Heart left ventricle (tissue), 16 donors: ENCODE measurements at regions not wholly inside any gene's neighbourhood (a gene's known extent, or its start where the extent isn't known, plus 50 kb on each side); places are given as distances from the start of the nearest gene placed in this dataset.

Experiments
- ATAC-seq, 4 donors: fragments of 200-7000 bp; cut with Tn5 transposase; one replicate each; pipeline ENCODE4 v1.9.1; 2020 to 2022; ENCODE audit warnings: moderate library complexity in 4 of 4, mild to moderate bottlenecking in 3 of 4, moderate number of reproducible peaks in 1 of 4
- DNase-seq, 5 donors: peaks; one replicate each; pipeline ENCODE4 v3.0.0-alpha.2; 2020
- H3K27ac ChIP-seq, 12 donors: fragments of 200-600 bp; sonication (generic) in 4 of 12; one replicate each; pipeline versions ENCODE4 v1.5.0 to v1.8.0; 2016 to 2022; ENCODE audit warnings: mild to moderate bottlenecking in 2 of 12
- H3K27me3 ChIP-seq, 9 donors: fragments of 200-600 bp; sonication (generic) in 2 of 9; one replicate each; pipeline versions ENCODE4 v1.5.1 to v1.8.0; 2016 to 2022; ENCODE audit warnings: mild to moderate bottlenecking in 3 of 9
- H3K36me3 ChIP-seq, 9 donors: fragments of 200-600 bp; sonication (generic) in 2 of 9; one replicate each; pipeline versions ENCODE4 v1.5.0 to v1.8.0; 2018 to 2022; ENCODE audit warnings: mild to moderate bottlenecking in 2 of 9
- H3K4me1 ChIP-seq, 12 donors: fragments of 200-600 bp; sonication (generic) in 4 of 12; one replicate each; pipeline versions ENCODE4 v1.5.0 to v1.8.0; 2016 to 2022; ENCODE audit warnings: mild to moderate bottlenecking in 3 of 12
- H3K4me3 ChIP-seq, 12 donors: fragments of 200-600 bp; sonication (generic) in 4 of 12; one replicate each; pipeline versions ENCODE4 v1.5.0 to v1.8.0; 2017 to 2022; ENCODE audit warnings: mild to moderate bottlenecking in 9 of 12, moderate library complexity in 4 of 12
- H3K9me3 ChIP-seq, 12 donors: fragments of 200-600 bp; sonication (generic) in 4 of 12; one replicate each; pipeline versions ENCODE4 v1.5.0 to v1.8.0; 2016 to 2022; ENCODE audit warnings: mild to moderate bottlenecking in 1 of 12
- POLR2A ChIP-seq, 2 donors: fragments of 450-650 bp; IDR thresholded peaks; one replicate each; pipeline ENCODE4 v1.6.1; 2017; ENCODE audit warnings: antibody characterized with exemption in 2 of 2, mild to moderate bottlenecking in 2 of 2, moderate library complexity in 2 of 2
- WGBS, 4 donors: extraction: QIAGEN DNeasy Blood & Tissue Kit in 2 of 4; methylation state at CpG; one replicate each; pipeline versions ENCODE4 v1.1.5 to v1.1.7; 2013 to 2018; 5-methylcytosine and 5-hydroxymethylcytosine counted together
- intact Hi-C, 10 donors: fragments of 100-400 bp; cut with DNase I; formaldehyde crosslinking; loops; one replicate each; pipeline versions ENCODE4 v1.11.1 to v1.14.2; 2022
- TF ChIP-seq, protein P1 (sequence below), 12 donors: fragments of 200-600 bp; sonication (generic) in 4 of 12; IDR thresholded peaks; one replicate each; pipeline versions ENCODE4 v1.5.0 to v1.8.0; 2018 to 2022; ENCODE audit warnings: antibody characterized with exemption in 12 of 12, mild to moderate bottlenecking in 5 of 12
- donor health status: ischemic (EF 13 %, LVEDD 7.1; RV severe dilation, severe dysfunction).
- donor health status: healthy with polysubstance abuse.
- donor health status: DM: no; HTN: yes; CAD: no.
- donor health status: DM: no; HTN: no; CAD: no.
- donor health status: ischemic (EF 25% LVEDD 6.9; RV normal size, moderate dysfunction).
- donor health status: ischemic (EF 25% LVEDD 5.7; RV mildly dilated, moderate dysfunction).
- donor health status: healthy.
- donor health status: DM: yes; HTN: yes; CAD: no.
- donor health status: ischemic (EF 35%, LVEDD 5.7; RV mildly dilated, moderate dysfunction).
- donor health status: nonischemic (EF 11% LVEDD 7.7; RV severe dilation, severe dysfunction).
- donor health status: DM: yes; HTN: yes; CAD: no.
- donor health status: PGD.
- donor health status: ischemic (EF 29% LVEDD 5.4; RV normal size, mild dysfunction).
- donor health status: nonischemic (EF 23%, LVEDD 6.1; RV moderate dilation, normal function).

DNA sequence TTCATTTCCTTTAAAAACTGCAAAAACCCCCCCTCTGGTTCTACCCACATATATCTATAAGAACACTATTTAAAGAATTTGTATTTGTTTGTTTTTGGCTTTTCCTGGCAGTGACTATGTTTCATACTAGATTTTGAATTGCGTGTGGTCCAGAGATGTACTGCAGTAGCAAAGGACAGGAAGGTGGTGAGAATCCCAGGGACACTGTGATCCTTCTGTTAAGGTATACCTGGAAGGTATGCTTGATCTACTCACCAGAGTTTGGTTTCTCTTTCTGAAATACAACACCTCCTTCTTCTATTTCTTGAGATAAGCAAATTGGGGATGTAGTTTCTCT lies 129.6 kb upstream of the RASGEF1B start:
- ATAC-seq (peak in 3 of 4 donors; percentile 21 to 48 (median 37)), DNase-seq (no peak)
- Histone ChIP-seq H3K27ac (peak overlapping the region in 4 of 12 donors; percentile 3 to 67 (median 63)), H3K27me3 (no peaks in the 10 kb centered on the region), H3K9me3 (peaks cover 0 to 10% (median 0%) of the 10 kb centered on the region in 12 donors), H3K4me1 (peaks cover 0 to 34% (median 11%) of the 10 kb centered on the region in 12 donors), H3K4me3 (no peak overlapping the region), H3K36me3 (no peaks in the 10 kb centered on the region)
- intact Hi-C loops: loop anchor here in 2 of 10 donors (5.0 to 10.0 kb wide), 2 partner anchors 127 to 129 kb away; partner anchors contain the start of gene RASGEF1B (in 2 of the 2)
- 42 to 71% (median 56%) methylated on average over 1 of the region's 1 CpG for WGBS, 4 donors
- no peak for TF ChIP-seq POLR2A (IDR thresholded peaks at IDR 0.05)
- TF ChIP-seq, protein P1, sequence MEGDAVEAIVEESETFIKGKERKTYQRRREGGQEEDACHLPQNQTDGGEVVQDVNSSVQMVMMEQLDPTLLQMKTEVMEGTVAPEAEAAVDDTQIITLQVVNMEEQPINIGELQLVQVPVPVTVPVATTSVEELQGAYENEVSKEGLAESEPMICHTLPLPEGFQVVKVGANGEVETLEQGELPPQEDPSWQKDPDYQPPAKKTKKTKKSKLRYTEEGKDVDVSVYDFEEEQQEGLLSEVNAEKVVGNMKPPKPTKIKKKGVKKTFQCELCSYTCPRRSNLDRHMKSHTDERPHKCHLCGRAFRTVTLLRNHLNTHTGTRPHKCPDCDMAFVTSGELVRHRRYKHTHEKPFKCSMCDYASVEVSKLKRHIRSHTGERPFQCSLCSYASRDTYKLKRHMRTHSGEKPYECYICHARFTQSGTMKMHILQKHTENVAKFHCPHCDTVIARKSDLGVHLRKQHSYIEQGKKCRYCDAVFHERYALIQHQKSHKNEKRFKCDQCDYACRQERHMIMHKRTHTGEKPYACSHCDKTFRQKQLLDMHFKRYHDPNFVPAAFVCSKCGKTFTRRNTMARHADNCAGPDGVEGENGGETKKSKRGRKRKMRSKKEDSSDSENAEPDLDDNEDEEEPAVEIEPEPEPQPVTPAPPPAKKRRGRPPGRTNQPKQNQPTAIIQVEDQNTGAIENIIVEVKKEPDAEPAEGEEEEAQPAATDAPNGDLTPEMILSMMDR (IDR thresholded peaks at IDR 0.05): no peak

DNA sequence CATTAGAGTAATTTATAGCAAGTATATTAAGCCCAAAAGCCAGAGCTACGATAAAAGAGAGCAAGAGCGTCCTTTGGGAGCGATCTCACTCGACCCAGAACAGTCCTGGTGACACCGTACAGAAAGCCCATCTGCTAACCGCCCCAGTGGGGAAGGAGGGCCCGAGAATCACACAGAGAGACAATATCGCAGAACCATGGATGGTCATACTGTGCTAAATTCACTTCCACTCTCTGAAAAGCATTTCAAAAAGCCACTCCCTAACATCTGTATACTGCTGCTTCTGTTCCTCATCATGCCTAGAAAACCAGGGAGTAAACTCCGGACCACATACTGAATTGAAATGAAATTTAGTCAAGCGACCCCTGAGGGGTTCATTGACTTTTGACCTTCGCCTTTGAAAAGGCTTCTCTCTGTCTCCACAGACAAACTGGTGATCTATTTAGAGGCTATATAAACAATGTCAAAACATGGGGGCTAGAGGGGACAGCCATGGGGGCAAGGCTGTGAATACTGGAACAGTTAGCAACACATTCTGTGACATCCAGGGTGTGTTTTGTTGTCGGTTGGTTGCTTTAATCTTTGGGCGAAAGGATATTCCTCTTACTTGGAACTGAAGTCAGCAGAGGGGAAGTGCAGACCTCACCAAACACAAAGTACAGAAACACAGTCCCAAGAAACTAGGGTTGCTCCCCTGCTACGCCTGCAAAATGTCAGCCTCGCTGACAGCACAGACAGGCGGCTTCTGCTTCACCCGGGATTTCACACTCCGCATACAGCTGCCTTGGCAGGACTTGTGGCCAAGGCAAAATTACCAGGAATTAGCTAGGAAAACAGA lies 129.0 kb upstream of the RASGEF1B start:
- TF ChIP-seq POLR2A (IDR thresholded peaks at IDR 0.05): no peak
- TF ChIP-seq, protein P1 (IDR thresholded peaks at IDR 0.05): no peak
- peaks cover 0 to 10% (median 0%) of the 10 kb centered on the region in 12 donors for H3K9me3 ChIP-seq
- no peaks in the 10 kb centered on the region for H3K36me3 ChIP-seq
- intact Hi-C loops: loop anchor here in 2 of 10 donors (5.0 to 10.0 kb wide), 2 partner anchors 126 to 128 kb away; partner anchors contain the start of gene RASGEF1B (in 2 of the 2)
- DNase-seq (peak; percentile 66 to 84 (median 77)), ATAC-seq (peak; percentile 95 to 97 (median 96))
- H3K27me3 ChIP-seq: no peaks in the 10 kb centered on the region
- peak overlapping the region in 9 of 12 donors; percentile 3 to 74 (median 62) for H3K27ac ChIP-seq
- peaks cover 0 to 37% (median 14%) of the 10 kb centered on the region in 12 donors for H3K4me1 ChIP-seq
- peak overlapping the region in 2 of 12 donors; percentile 23 to 28 for H3K4me3 ChIP-seq
- WGBS, 4 donors: 55 to 65% (median 61%) methylated on average over 18 of the region's 18 CpGs

DNA sequence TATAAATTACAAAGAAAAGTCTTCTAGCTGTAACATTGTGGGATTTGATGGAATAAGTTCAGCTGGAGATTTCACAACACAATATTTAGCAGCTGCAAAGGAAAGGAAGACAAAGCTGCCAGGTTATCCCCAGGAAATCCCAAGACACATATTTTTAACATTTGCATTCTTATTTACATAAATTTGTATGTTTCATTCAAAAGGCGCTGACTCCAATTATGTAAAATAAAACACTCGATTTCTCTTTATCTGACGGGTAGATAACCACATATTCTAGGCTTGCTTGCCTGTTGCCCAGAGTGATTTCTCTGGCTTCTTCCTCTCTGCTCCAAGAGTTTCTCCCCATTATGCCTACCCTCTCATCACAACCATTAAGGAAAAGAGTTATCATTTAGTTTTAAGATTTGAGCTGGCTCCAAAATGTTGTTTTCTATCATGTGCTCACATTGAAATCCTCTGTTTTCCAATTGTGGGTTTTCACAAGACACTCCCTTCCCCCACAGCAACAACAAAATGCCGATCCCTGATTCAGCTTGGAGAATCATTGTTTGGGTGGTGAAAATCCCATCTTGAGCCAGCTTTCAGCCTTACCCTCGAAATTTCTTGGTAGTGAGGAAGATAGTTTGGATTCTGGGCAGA lies 128.2 kb upstream of the RASGEF1B start:
- DNase-seq (no peak), ATAC-seq (no peak)
- Histone ChIP-seq H3K9me3 (peaks cover 0 to 10% (median 0%) of the 10 kb centered on the region in 12 donors), H3K4me3 (peak overlapping the region in 1 of 12 donors; percentile 28), H3K27ac (peak overlapping the region in 6 of 12 donors; percentile 11 to 74 (median 63)), H3K27me3 (no peaks in the 10 kb centered on the region), H3K4me1 (peaks cover 0 to 46% (median 18%) of the 10 kb centered on the region in 12 donors), H3K36me3 (no peaks in the 10 kb centered on the region)
- 48 to 75% (median 58%) methylated on average over 5 of the region's 5 CpGs for WGBS, 4 donors
- TF ChIP-seq, protein P1 (IDR thresholded peaks at IDR 0.05): no peak
- no peak for TF ChIP-seq POLR2A (IDR thresholded peaks at IDR 0.05)
- intact Hi-C loops: loop anchor here in 3 of 10 donors (2.0 to 10.0 kb wide), 4 partner anchors 33 to 128 kb away; partner anchors contain the start of gene RASGEF1B (in 2 of the 3)
